IMR-90 (cell line): ENCODE measurements at regions not wholly inside any gene's neighbourhood (a gene's known extent, or its start where the extent isn't known, plus 50 kb on each side); places are given as distances from the start of the nearest gene placed in this dataset.

Experiments used
- ATAC-seq: fragments of 200-7000 bp; cut with Tn5 transposase; 2 replicates; pipeline ENCODE4 v1.9.1; 2020; ENCODE audit warnings: low read depth, mild to moderate bottlenecking, moderate library complexity
- BruUV-seq: library from RNA; stranded (reverse); fragments of 400-500 nt; replicated peaks from 2 replicates; lab custom pipeline; 2021; lab: Mats Ljungman, UMichigan
- CTCF ChIA-PET: fragments of 300-600 bp; formaldehyde crosslinking; extraction: SDS; loops from one replicate; lab custom pipeline; 2021; ENCODE audit warnings: antibody characterized with exemption; lab: Yijun Ruan, JAX
- POLR2A ChIA-PET: fragments of 300-600 bp; sonication (Branson Sonifier 250); formaldehyde crosslinking; loops from one replicate; lab custom pipeline; 2022; ENCODE audit warnings: antibody characterized with exemption; ENCODE audit not compliant: unreplicated experiment; lab: Charles Lee
- DNase-seq: peaks from one replicate; pipeline ENCODE4 v3.0.0; 2013
- H2AFZ ChIP-seq: replicated peaks from 2 replicates; pipeline ENCODE3; 2013; ENCODE audit warnings: low read length, mild to moderate bottlenecking; ENCODE audit not compliant: poor library complexity
- H2AK5ac ChIP-seq: 2 replicates; pipeline ENCODE4 v1.6.1; 2013; ENCODE audit warnings: low read depth, low read length, inconsistent platforms
- H2AK9ac ChIP-seq: replicated peaks from 2 replicates; pipeline ENCODE3; 2013; ENCODE audit warnings: mild to moderate bottlenecking, low read depth, low read length, moderate library complexity; ENCODE audit not compliant: poor library complexity
- H2BK120ac ChIP-seq: 2 replicates; pipeline ENCODE4 v1.6.1; 2013; ENCODE audit warnings: low read depth, low read length, inconsistent platforms
- H2BK15ac ChIP-seq: 3 replicates; pipeline ENCODE4 v1.6.1; 2013; ENCODE audit warnings: low read depth, low read length, inconsistent platforms
- H2BK20ac ChIP-seq: 2 replicates; pipeline ENCODE4 v1.6.1; 2013; ENCODE audit warnings: low read depth, mild to moderate bottlenecking, inconsistent platforms, low read length, moderate library complexity
- H2BK5ac ChIP-seq: 2 replicates; pipeline ENCODE4 v1.6.1; 2013; ENCODE audit warnings: mild to moderate bottlenecking, low read depth, low read length, inconsistent platforms; ENCODE audit not compliant: poor library complexity, severe bottlenecking
- H3K14ac ChIP-seq: replicated peaks from 2 replicates; pipeline ENCODE4 v1.6.1; 2013; ENCODE audit warnings: low read depth, low read length, inconsistent platforms
- H3K18ac ChIP-seq: 2 replicates; pipeline ENCODE4 v1.6.1; 2013; ENCODE audit warnings: low read depth, low read length, control low read depth
- H3K23ac ChIP-seq: 2 replicates; pipeline ENCODE4 v1.6.1; 2013; ENCODE audit warnings: low read depth, low read length, inconsistent platforms
- H3K27ac ChIP-seq: 2 replicates; pipeline ENCODE4 v1.5.1; 2013; ENCODE audit warnings: mild to moderate bottlenecking, control low read depth, low read length; ENCODE audit not compliant: insufficient read depth
- H3K27me3 ChIP-seq: 2 replicates; pipeline ENCODE4 v1.6.1; 2013; ENCODE audit warnings: low read length; ENCODE audit not compliant: control insufficient read depth, insufficient read depth
- H3K36me3 ChIP-seq: 2 replicates; pipeline ENCODE4 v1.6.1; 2013; ENCODE audit warnings: low read length, mixed read lengths; ENCODE audit not compliant: control insufficient read depth, insufficient read depth
- H3K4ac ChIP-seq: 2 replicates; pipeline ENCODE4 v1.6.1; 2013; ENCODE audit warnings: low read depth, low read length, inconsistent platforms
- H3K4me1 ChIP-seq: 2 replicates; pipeline ENCODE4 v1.6.1; 2013; ENCODE audit warnings: low read length, mixed read lengths; ENCODE audit not compliant: control insufficient read depth, insufficient read depth
- H3K4me2 ChIP-seq: 2 replicates; pipeline ENCODE4 v1.6.1; 2013; ENCODE audit warnings: low read depth, mild to moderate bottlenecking, control low read depth, low read length, moderate library complexity
- H3K4me3 ChIP-seq: 2 replicates; pipeline ENCODE4 v1.5.1; 2013; ENCODE audit warnings: low read depth, mild to moderate bottlenecking, control low read depth, low read length, moderate library complexity; ENCODE audit not compliant: insufficient read depth
- H3K56ac ChIP-seq: 2 replicates; pipeline ENCODE4 v1.6.1; 2013; ENCODE audit warnings: low read length, inconsistent platforms; ENCODE audit not compliant: insufficient read depth; ENCODE audit errors: extremely low read depth
- H3K79me1 ChIP-seq, 2 experiments: 2 replicates each; pipeline ENCODE4 v1.6.1; 2013; ENCODE audit warnings: low read length in 2 of 2, inconsistent platforms in 1 of 2, low read depth in 1 of 2
- H3K9ac ChIP-seq: 2 replicates; pipeline ENCODE4 v1.6.1; 2013; ENCODE audit warnings: low read depth, low read length, control low read depth
- H3K9me1 ChIP-seq: 2 replicates; pipeline ENCODE4 v1.6.1; 2013; ENCODE audit warnings: low read length, inconsistent platforms; ENCODE audit not compliant: insufficient read depth
- H3K9me3 ChIP-seq: 2 replicates; pipeline ENCODE4 v1.6.1; 2013; ENCODE audit warnings: low read length; ENCODE audit not compliant: control insufficient read depth, insufficient read depth
- H4K20me1 ChIP-seq: 2 replicates; pipeline ENCODE4 v1.6.1; 2013; ENCODE audit warnings: low read length, inconsistent platforms; ENCODE audit not compliant: insufficient read depth
- H4K5ac ChIP-seq: 2 replicates; pipeline ENCODE4 v1.6.1; 2013; ENCODE audit warnings: mild to moderate bottlenecking, low read depth, low read length, control low read depth
- H4K8ac ChIP-seq, 2 experiments: 2 replicates each; pipeline ENCODE4 v1.6.1; 2013; ENCODE audit warnings: low read depth in 2 of 2, low read length in 2 of 2, control low read depth in 1 of 2, inconsistent platforms in 1 of 2
- H4K91ac ChIP-seq: 2 replicates; pipeline ENCODE4 v1.6.1; 2013; ENCODE audit warnings: low read depth, low read length, inconsistent platforms; ENCODE audit not compliant: insufficient read depth
- BHLHE40 ChIP-seq: fragments of 150-350 bp; IDR thresholded peaks from 2 replicates; pipeline ENCODE4 v1.6.1; 2016; ENCODE audit warnings: mild to moderate bottlenecking, low read depth, low read length
- CEBPB ChIP-seq: IDR thresholded peaks from 2 replicates; pipeline ENCODE4 v1.6.1; 2012; ENCODE audit warnings: low read depth, low read length, improper control_type of control experiment
- CHD1 ChIP-seq: IDR thresholded peaks from 2 replicates; pipeline ENCODE4 v1.6.1; 2012; ENCODE audit warnings: low read depth, low read length, improper control_type of control experiment
- CTCF ChIP-seq: conservative IDR thresholded peaks from 2 replicates; pipeline ENCODE4 v1.5.1; 2012; ENCODE audit warnings: mild to moderate bottlenecking, low read depth, low read length, improper control_type of control experiment
- ELK1 ChIP-seq: fragments of 150-350 bp; IDR thresholded peaks from 2 replicates; pipeline ENCODE4 v1.6.1; 2016; ENCODE audit warnings: low read depth, mild to moderate bottlenecking, low read length, moderate library complexity, borderline replicate concordance
- MAFK ChIP-seq: IDR thresholded peaks from 2 replicates; pipeline ENCODE4 v1.6.1; 2012; ENCODE audit warnings: low read depth, low read length, improper control_type of control experiment
- MAZ ChIP-seq: IDR thresholded peaks from 2 replicates; pipeline ENCODE4 v1.6.1; 2012; ENCODE audit warnings: low read depth, mild to moderate bottlenecking, low read length, improper control_type of control experiment, moderate library complexity, borderline replicate concordance
- MXI1 ChIP-seq: IDR thresholded peaks from 2 replicates; pipeline ENCODE4 v1.6.1; 2012; ENCODE audit warnings: low read depth, mild to moderate bottlenecking, low read length, moderate library complexity, borderline replicate concordance
- NFE2L2 ChIP-seq: fragments of 150-350 bp; IDR thresholded peaks from 2 replicates; pipeline ENCODE4 v1.6.1; 2016; ENCODE audit warnings: low read depth, mild to moderate bottlenecking, low read length
- RAD21 ChIP-seq: IDR thresholded peaks from 2 replicates; pipeline ENCODE4 v1.6.1; 2012; ENCODE audit warnings: low read length, improper control_type of control experiment
- RFX5 ChIP-seq: IDR thresholded peaks from 2 replicates; pipeline ENCODE4 v1.8.0; 2012; ENCODE audit warnings: low read depth, mild to moderate bottlenecking, low read length, moderate library complexity
- SMC3 ChIP-seq: fragments of 150-350 bp; IDR thresholded peaks from 2 replicates; pipeline ENCODE4 v1.6.1; 2016; ENCODE audit warnings: low read depth, mild to moderate bottlenecking, antibody characterized with exemption, low read length, moderate library complexity
- WGBS, 2 experiments: methylation state at CpG; one replicate each; pipeline versions ENCODE4 v1.1.5 to v1.1.7; 2013; ENCODE audit warnings: missing lambda C conversion rate in 2 of 2; ENCODE audit not compliant: insufficient read length in 1 of 2; ENCODE audit errors: extremely low coverage in 2 of 2; 5-methylcytosine and 5-hydroxymethylcytosine counted together
- dilution Hi-C: fragments of 300-500 bp; cut with HindIII; formaldehyde crosslinking; loops from one replicate; pipeline ENCODE4 v1.14.3; 2018; ENCODE audit warnings: low sequenced_read_pairs; ENCODE audit not compliant: unreplicated experiment
- in situ Hi-C: fragments of 300-500 bp; cut with MboI; formaldehyde crosslinking; loops from 3 replicates; pipeline ENCODE4 v1.14.3; 2019; ENCODE audit warnings: low sequenced_read_pairs, inconsistent platforms, mixed read lengths
- intact Hi-C: fragments of 100-400 bp; cut with micrococcal nuclease; formaldehyde crosslinking; loops from 2 replicates; pipeline ENCODE4 v1.10.0; 2022

- no peaks in the 10 kb centered on the region for H3K36me3 ChIP-seq
- WGBS, 2 experiments, result 3% methylated on average over 21 of the region's 62 CpGs; no CpG with 5 or more reads in 1 of the 2 experiments
- no peak overlapping the region for H3K9ac ChIP-seq
- peak; percentile 15 for DNase-seq
- BruUV-seq, result no TSS peak
- H3K56ac ChIP-seq, result no peak overlapping the region
- H2BK20ac ChIP-seq, result no peak overlapping the region
- ChIA-PET CTCF (interaction anchor here (0.5 to 1.3 kb wide), 7 partner anchors 10 to 1623 kb away, joined by 3 to 5 read pairs (median 3); no protein-coding TSS in a partner anchor), POLR2A (no interaction called here)
- peak overlapping the region; percentile 40 for H3K4me3 ChIP-seq
- H2BK5ac ChIP-seq, result no peak overlapping the region
- no peak overlapping the region for H3K14ac ChIP-seq
- H3K4ac ChIP-seq, result no peak overlapping the region
- peak overlapping the region; percentile 90 for H2AFZ ChIP-seq
- H3K23ac ChIP-seq, result no peak overlapping the region
- H3K4me2 ChIP-seq, result peak overlapping the region; percentile 96
- H3K27ac ChIP-seq, result no peak overlapping the region
- no peak overlapping the region for H2BK120ac ChIP-seq
- no peaks in the 10 kb centered on the region for H3K9me3 ChIP-seq
- peaks cover 42% of the 10 kb centered on the region for H3K27me3 ChIP-seq
- intact Hi-C loops (loop anchor here (1.0 to 5.0 kb wide), 3 partner anchors 111 to 174 kb away; no protein-coding TSS in a partner anchor), dilution Hi-C loops (no loop called here), in situ Hi-C loops (loop anchor here (10.0 kb wide), 1 partner anchor 157 kb away; no protein-coding TSS in a partner anchor)
- H4K8ac ChIP-seq, result no peak overlapping the region
- H4K20me1 ChIP-seq, result no peaks in the 10 kb centered on the region
- H2AK9ac ChIP-seq, result no peak overlapping the region
- no peak overlapping the region for H2AK5ac ChIP-seq
- H3K18ac ChIP-seq, result no peak overlapping the region
- 0 out of 2 replicates have a peak, but pooled peaks cover 3% of the 10 kb centered on the region for H3K9me1 ChIP-seq
- H3K4me1 ChIP-seq, result no peaks in the 10 kb centered on the region
- no peaks in the 10 kb centered on the region for H3K79me1 ChIP-seq
- TF ChIP-seq CHD1 (no peak), NFE2L2 (no peak), SMC3 (peak; percentile 37; the same call in 1 of the 2 replicates), MAFK (no peak), ELK1 (no peak), BHLHE40 (no peak), RFX5 (no peak), MAZ (no peak), CTCF (peak; percentile 80), RAD21 (peak; percentile 69), MXI1 (no peak), CEBPB (no peak)
- H4K5ac ChIP-seq, result no peak overlapping the region
- no peak overlapping the region for H4K91ac ChIP-seq
- H2BK15ac ChIP-seq, result no peak overlapping the region
- peak; percentile 98 for ATAC-seq
Measured at GRCh38 chr14:96741151-96741977, 55.8 kb upstream of the VRK1 start.
